Hematopoietic multipotent progenitor cell treated with erythropoietin and hydrocortisone succinate and interleukin-3 and kit ligand, for 15 days (in vitro differentiated cells): ENCODE measurements at regions not wholly inside any gene's neighbourhood (a gene's known extent, or its start where the extent isn't known, plus 50 kb on each side); places are given as distances from the start of the nearest gene placed in this dataset.

Source experiments
- DNase-seq: peaks from one replicate; pipeline ENCODE4 v3.0.0-alpha.2; 2015; ENCODE audit warnings: low spot score

DNA sequence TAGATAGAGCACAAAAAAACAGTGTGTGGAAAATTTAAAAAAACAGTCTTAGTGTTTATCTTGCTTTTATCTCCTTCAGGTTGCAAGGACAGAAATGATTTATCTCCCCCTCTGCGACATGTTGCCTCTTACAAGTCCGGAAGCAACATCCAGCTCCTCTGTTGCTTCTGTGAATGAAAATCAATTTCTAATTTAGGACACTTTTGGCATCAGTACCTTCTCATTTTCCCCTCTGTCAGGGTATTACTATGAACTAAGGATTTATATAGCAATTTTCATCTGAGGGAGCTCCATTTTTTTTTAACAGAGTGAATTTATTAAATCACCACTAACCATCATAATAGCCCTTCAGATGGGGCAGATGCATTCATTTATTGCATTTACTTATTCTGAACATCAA, 116.6 kb upstream of the PLXNC1 start:
- no peak for DNase-seq

DNA sequence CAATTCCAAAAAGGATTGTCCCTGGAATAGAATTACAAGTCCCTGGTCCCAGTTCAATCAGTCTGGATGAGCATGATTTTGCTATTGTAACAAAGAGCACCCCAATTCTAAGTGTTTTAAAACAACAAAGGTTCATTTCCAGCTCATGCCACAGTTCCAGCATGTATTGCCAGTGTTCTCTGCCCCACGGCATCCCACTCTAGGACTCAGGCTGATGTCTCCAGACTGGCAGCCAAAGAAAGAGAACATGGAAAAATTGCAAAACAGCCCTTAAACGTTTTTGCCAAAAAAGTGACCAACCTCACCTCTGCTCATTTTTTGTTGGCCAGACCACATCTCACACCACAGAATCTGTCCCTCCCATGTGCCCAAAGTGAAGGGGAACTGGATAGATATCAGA, 116.0 kb upstream of the PLXNC1 start:
- DNase-seq = no peak

DNA sequence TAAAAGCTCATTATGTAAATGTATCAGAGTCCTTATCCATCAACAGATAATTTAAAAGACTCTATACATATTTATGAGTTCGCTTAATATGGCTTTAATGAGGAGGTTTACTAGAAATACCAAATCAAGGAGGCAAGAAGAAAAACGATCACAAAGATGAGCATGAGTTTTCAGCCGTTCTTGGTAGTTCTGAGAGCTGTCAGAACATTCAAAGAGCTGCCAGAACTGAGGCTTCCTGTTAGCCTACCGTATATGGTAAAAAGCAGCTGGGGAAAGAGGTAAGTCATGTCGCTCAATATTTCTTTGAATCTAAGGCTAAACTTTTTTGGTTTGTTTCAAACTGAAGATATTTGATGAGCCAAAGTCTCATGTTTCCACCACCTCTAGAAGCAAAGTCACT, 115.3 kb upstream of the PLXNC1 start:
- no peak for DNase-seq

DNA sequence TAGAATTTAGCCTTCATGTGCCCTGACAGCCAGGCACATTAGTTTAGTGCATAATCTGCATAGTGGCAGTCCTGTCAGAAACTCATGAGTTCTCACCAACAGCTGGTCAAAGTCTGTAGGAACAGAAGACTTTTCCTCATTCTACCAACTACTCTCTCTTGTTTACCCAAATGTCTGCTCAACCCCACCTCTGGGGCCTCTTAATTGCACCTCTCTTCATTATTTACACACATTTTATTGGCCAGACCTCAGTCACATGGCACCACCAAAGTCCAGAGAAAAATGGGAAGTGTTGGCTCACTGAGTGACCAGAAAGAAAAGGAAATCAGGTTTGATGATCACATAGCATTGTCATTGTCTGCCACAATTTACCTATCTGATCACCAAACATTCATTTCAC, 114.6 kb upstream of the PLXNC1 start:
- no peak for DNase-seq

DNA sequence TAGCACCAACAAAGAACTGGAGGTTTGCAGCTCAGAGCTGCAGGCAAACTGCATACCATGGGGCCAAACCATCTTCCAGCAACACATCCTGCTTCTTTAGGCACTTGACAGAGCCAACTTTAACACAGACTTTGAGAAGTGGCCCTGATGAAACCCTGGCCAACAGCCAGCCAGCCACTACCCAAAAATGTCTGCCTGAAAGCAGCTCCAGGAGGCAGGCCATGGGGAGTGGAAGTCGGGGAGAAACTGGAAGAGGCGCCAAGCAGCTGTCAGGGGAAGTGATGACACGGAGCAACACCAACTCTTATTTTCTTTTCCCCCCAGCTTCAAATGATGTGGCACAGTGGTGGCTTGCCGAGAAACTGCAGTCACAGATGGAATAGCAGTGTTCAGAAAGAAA, 110.9 kb upstream of the PLXNC1 start:
- DNase-seq = no peak

DNA sequence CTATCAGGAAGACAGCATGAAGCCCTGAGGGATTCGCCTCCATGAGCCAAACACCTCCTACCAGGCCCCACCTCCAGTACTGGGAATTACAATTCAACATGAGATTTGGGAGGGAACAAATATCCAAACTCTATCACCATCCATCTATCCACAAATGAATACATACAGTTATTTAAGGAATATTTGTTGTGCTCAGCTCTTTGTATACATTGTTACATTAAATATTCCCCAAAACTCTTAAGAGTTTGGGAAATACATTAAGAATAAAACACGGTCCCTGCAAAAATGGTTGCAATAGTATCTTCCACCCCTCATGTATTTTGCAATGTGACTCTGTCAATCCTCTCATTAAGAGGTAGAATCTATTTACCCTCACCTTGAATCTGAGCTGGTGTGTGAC, 109.8 kb upstream of the PLXNC1 start:
- no peak for DNase-seq

DNA sequence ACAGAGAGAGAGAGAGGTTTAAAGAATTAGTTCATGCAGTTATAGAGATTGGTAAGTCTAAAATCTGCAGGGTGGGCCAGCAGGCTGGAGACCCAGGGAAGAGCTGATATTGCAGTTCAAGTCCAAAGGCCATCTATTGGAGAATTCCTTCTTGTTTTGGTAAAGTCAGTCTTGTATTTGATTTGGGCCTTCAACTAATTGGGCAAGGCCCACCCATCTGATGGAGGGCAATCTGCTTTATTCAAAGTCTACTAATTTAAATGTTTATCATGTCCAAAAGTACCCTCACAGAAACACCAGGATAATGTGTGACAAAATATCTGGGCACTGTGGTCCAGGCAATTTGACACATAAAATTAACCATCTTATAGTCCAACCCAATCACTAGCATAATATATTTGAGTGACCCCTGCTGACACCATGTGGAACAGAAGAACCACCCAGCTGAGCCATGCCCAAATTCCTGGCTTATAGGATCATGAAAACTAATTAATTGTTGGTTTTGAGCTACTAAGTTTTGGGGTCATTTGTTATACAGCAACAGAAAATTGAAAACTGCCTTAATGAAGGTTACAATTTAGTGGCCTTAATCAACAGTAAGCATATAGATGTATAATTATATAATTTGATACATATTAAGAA, 109.1 kb upstream of the PLXNC1 start:
- DNase-seq = no peak

DNA sequence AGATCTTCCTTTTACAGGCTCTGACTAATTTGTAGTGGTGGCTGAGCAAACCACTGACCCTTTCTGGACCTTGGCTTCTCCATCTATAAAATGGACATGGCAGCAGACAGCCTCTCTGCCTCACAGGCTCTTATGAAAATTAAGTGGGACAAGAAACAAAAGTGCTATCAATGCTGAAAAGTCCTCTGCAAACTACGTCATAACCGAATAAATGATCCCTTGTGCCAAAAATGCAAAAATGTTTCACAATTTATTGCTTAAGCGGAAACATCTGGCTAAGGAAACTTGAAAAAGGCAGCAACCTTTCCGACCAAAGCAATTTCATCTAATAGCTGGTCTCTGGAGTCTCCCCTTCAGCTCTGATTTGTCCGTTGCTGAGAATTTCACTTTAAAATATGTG, 108.5 kb upstream of the PLXNC1 start:
- no peak for DNase-seq

DNA sequence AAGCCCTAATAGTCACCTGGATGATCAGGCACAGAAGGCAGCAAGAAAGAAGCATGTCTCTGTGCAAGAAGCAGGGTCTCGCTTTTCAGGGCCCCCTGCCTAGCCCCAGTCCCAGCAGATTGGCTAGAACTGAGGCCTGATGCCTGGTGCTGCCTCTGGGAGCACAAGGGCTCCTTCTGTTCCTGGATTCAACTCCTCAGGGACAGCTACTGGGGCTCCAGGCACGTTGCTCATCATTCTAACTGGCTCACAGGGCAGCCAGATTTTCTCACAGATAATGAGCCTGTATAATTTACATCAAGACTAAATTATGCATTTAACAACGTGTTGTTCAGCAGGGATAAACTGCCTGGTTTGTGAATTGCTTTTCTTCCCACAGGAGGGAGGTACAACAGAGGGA, 106.5 kb upstream of the PLXNC1 start:
- no peak for DNase-seq

DNA sequence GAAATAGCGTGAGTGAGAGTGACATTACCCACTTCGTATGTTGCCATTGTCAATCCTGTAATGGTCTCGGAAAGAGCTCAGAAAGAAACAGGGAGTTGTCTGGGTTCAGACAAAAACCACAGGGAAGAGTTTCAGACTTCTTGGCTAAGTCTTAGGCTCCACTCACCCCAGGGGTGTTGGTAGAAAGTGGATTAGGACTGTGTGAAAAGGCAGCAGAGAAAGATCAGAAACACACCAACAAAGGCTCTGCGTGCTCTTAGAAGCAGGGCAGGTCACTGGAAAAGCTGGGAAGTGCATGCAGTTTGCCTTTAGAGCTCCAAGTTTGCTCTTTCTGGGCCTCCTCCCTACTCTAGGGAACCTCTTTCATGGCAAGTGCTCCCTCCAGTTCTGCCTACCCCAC, 106.1 kb upstream of the PLXNC1 start:
- DNase-seq = no peak

DNA sequence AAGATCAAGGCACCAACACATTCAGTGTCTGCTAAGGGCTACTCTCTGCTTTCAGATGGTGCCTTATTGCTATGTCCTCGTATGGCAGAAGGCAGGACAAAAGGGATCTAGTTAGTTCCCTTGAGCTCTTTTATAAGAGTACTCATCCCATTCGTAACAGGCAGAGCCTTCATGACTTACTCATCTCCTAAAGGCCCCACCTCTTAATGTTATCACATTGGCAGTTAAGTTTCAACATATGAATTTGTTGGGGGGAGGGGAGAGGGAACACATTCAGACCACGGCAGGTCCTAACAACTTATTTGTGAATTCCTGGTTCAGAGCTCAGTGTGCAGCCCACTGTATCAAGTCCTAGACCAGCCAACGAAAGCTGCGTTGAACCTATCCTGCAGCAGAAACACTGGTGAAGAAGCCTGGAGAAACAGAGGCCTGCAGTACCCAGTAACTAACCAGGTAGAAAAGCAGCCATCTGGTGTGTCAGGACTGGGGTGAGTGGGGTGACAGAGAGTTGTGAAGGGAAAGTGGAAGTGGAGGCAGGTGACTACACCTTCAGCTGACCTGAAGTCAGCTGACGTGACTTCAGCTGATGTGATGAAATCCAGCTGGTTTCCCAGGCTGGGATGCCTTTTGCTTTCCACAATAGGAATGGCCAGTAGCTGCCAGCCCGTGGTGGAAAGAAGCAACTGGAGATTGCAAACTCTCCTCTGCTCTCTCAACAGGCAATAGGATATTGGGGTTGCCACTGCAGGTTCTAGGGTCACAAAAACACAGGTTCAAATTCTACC, 101.6 kb upstream of the PLXNC1 start:
- DNase-seq = no peak

DNA sequence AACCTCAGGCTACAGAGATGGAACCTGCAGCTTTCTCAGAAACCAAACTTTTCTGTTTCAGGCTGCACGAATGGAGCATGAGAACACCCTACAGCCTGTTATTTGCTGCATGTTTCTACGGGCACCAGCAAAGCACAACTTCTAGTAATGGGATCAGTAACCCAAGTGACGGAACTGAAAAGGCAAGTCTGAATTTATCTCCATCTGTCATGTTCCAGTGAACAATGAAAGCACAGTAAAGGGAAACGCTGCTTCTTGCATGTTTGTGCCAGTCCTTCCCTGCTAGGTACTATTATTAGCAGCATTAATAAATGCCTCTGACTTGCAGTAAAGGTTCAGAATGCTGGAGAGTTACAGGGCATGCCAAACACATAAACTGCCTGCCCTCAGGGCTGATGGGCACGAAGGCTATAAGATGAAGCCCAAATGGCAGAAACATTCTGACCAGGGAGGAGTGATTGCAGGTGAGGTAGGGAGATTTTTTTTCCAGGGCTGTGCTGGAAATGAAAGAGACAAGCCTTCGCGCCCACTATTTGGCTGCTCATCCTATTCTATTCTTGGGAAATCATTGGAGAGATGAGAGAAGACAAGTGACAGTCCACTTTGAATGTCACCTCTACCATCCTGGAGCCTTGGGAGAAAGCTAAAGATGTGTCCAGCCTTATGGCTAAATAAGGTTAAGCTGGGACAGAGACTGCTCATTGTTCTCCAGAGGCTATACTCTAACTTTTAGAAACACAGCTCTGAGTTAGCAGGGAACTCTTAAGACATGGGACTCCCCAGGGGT, 100.4 kb upstream of the PLXNC1 start:
- DNase-seq = no peak

DNA sequence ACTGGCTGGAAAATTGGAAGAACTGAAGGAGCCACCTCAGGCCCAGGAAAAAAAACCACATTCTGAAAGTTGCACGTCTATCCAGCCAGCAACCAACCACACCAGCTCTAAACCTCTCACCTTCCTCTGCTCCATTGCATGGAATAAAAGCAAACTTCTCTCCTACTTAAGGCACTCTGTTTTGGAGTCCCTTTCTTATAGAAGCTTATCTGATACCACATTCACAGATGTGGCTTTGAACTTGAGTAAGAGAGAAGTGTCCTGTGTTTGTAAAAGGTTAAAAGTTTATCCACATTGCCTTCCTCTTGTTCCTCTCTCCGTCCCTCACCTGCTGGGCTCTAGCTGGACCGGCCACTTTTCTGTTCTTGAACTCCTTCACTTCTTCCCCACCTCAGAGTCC, 99.6 kb upstream of the PLXNC1 start:
- no peak for DNase-seq

DNA sequence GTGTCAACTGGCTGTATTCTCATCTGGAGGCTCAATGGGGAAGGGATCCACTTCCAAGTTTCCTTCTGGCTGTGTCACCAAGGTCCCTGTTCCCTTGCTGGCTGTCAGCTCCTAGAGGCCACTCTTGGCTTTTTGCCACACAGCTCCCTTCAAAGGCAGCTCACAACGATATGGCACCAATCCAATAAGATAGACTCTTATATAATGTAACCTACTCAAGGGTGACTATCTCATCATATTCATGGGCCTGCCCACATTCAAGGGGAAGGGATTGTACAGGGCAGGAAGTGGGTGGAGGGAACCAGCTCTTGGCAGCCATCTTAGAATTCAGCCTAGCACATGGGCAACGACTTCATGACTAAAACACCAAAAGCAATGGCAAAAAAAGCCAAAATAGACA, 98.7 kb upstream of the PLXNC1 start:
- DNase-seq = no peak

DNA sequence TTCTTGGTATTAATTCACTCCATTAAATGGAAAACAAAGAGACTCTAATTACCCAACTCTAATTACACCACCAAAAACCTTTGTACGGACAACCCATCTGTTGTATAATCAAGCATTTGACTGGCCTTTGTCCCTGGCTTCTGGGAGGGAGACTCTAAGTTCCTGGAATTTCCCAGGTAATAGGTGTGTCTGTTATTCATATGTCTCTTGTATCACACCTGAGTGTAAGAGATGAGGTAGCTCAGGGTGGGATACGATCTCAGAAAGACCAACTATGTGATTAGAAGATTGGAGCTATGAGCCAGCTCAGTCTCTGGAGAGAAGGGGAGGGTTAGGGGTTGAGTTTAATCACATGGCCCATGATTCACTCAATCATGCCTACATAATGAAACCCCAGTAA, 94.7 kb upstream of the PLXNC1 start:
- no peak for DNase-seq

DNA sequence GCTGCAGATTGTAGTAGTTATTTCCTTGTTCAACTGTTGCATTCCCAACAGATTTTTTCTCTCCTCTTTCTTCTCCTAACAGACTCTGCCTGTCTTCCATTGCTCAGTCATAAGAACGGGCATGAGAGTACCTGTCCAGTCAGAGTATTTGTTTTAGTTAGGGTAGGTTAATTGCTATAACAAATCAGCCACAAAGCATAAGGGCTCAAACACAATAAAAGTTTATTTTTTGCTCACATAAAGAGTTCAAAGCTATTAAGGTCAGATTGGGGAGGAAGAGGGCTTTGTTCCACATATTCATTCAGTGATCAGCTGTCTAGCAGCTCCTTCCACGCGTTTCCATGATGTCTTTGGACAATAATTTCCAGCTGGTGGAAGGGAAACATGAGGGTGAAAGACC, 92.8 kb upstream of the PLXNC1 start:
- no peak for DNase-seq

DNA sequence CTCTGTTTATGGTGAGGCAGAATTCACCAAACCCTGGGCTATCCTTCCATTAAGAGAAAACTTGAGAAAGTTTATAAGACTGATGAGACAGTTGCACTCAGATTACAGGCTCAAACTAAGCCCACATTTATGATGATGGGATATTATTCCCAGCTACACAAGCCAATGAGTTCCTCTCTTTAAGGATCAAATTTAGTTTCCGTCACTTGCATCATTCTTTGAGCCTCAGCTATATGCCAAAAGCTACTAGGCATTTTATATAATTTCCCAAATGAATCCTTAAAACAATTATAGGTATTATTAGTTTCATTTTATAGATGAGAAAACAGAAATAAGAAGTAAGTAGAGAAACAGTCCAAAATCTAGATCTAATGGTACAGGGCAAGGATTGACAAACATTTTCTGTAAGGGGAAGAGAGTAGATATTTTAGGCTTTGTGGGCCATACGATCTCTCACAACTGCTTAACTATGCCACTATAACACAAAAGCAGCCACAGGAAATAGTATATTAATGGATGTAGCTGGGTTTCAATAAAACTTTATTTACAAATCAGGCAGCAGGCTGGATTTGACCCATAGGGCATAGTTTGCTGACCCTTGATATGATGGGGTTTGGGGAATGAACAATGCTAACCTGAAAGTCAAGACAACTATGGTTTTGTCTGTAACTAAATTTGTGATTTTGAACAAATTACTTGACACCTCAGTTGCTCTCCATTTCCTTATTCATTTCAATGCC, 91.8 kb upstream of the PLXNC1 start:
- DNase-seq = no peak

DNA sequence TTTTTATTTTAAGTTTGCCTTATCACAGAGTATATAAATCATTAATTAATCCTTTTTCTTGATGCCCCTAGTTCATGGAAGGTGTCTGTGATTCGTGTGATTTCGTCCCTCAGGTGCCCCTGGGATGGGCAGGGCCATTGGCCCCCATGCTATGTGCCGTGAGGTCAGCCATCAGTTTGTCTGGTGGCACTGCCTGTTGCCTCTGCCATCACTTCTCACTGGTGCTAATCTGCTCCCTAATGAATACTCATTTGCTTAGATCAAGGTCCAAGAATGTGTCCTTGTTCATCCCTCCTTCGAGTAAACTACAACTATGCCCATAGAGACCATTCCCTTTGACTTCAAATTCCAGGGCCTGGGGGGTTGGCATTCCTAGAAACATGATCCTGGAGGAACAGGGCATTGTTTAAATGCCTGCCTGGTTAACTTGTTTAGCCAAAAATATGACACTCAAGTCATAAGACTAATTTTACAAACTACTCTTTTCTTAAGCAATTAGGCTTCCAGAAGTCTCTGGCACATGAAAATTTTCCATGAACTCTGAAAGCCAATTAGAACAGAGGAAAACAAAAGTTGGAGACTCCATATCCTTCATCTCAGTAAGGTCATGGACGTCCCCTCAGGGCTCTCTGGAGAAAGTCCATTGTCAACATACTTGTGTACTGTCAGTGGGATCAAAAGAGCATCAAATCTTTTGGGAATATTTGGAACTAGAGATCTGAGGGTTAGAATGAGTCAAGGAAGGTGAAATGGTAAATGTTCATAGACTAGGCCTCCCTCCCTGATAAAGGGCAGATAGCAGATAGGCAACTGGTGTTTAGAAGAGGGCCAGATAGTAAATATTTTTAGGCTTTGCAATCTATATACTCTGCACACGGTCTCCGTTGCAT, 90.9 kb upstream of the PLXNC1 start:
- DNase-seq = no peak

DNA sequence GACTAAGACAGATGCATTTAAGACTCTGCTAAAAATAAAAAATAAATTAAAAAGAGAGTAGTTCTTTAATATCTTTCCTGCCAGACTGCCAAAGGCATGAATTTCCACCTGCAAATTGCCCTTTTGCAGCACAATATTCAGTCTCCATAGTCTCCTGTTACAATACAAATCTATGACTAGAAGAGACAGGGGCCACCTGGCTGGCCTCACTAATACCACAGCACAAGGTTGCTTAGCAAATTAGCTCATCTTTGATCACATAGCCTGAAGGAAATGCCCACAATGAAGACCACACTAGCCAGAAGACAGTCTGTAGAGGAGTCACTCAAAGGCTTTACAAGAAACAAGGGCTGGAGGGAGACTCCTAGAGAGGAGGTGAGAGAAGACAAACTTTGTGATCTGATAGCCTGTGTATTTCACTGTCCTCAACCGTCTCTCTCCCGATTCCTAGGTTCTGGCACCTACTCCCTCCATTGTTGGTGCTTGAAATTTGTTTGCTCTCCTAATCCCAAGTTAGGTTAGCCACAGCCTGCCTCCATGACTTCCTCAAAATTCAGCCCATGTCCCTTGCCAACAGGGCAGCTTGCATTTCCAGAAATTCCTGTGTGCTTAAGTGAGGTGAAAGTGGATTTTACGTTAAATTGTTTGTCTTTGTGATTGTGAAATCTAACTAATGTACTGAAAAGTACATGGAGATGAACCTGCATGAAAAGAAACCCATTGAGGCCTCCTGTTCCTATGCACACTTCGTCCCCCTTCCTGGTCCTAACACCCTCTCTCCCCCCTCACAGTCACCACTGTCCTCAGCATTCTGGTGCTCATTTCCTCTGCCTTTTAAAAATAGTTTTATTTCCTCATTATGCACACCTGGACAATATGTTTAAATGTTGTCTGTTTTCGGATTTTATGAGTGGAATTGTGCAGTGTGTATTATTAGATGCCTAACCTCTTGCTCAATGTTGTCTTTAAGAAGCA, 88.7 kb upstream of the PLXNC1 start:
- no peak for DNase-seq

DNA sequence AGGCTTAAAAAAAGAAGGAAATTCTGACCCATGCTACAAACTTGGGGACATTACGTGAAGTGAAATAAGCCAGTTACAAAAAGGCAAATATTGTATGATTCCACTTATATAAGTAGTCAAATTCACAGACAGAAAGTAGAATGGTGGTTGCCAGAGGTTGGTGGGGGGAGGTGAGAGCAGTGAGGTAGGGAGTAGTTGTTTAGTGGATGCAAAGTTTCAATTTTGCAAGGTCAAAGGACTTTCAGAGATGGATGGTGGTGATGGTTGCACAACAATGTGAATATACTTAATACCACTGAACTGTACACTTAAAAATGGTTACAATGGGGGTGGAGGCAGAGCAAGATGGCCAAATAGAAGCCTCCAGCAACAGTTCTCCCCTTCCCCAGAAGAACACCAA, 86.2 kb upstream of the PLXNC1 start:
- no peak for DNase-seq
